Neural cell (in vitro differentiated cells): ENCODE measurements at regions not wholly inside any gene's neighbourhood (a gene's known extent, or its start where the extent isn't known, plus 50 kb on each side); places are given as distances from the start of the nearest gene placed in this dataset.

Source experiments
- H2AFZ ChIP-seq: fragments of 200-600, 300-800 bp; sonication (generic), shearing (Covaris generic); 2 replicates; pipeline ENCODE4 v1.6.0; 2014; ENCODE audit warnings: low read depth, mild to moderate bottlenecking, antibody characterized with exemption, low read length, moderate library complexity
- H3F3A ChIP-seq: fragments of 200-600 bp; shearing (Covaris generic); 2 replicates; pipeline ENCODE4 v1.6.1; 2016; ENCODE audit warnings: mild to moderate bottlenecking, moderate library complexity, mixed read lengths, antibody characterized with exemption, low read length; ENCODE audit not compliant: insufficient read depth, poor library complexity, severe bottlenecking
- H3K27ac ChIP-seq: fragments of 200-600, 300-800 bp; sonication (generic), shearing (Covaris generic); 2 replicates; pipeline ENCODE4 v1.5.1; 2014; ENCODE audit warnings: mild to moderate bottlenecking, low read length, moderate library complexity
- H3K27me3 ChIP-seq: fragments of 300-800, 200-600 bp; sonication (generic), shearing (Covaris generic); 2 replicates; pipeline ENCODE4 v1.6.0; 2014; ENCODE audit warnings: mild to moderate bottlenecking, low read depth, low read length, moderate library complexity; ENCODE audit not compliant: insufficient read depth
- H3K36me3 ChIP-seq: fragments of 300-800, 200-600 bp; sonication (generic), shearing (Covaris generic); 2 replicates; pipeline ENCODE4 v1.5.1; 2014; ENCODE audit warnings: mild to moderate bottlenecking, antibody characterized with exemption, low read length, moderate library complexity; ENCODE audit not compliant: insufficient read depth
- H3K4me2 ChIP-seq: fragments of 300-800, 200-600 bp; sonication (generic), shearing (Covaris generic); 2 replicates; pipeline ENCODE4 v1.6.0; 2014; ENCODE audit warnings: mild to moderate bottlenecking, low read length
- H3K4me3 ChIP-seq: fragments of 300-800, 200-600 bp; sonication (generic), shearing (Covaris generic); 2 replicates; pipeline ENCODE4 v1.5.1; 2014; ENCODE audit warnings: mild to moderate bottlenecking, low read length, moderate library complexity
- H3K79me2 ChIP-seq: fragments of 200-600 bp; shearing (Covaris generic); replicated peaks from 2 replicates; pipeline ENCODE4 v1.6.0; 2014; ENCODE audit warnings: mild to moderate bottlenecking, low read length, moderate library complexity; ENCODE audit not compliant: insufficient read depth
- H3K9ac ChIP-seq: fragments of 300-800, 200-600 bp; sonication (generic), shearing (Covaris generic); 2 replicates; pipeline ENCODE4 v1.6.1; 2016; ENCODE audit warnings: mild to moderate bottlenecking, low read length, mixed read lengths
- H3K9me2 ChIP-seq: fragments of 200-600 bp; shearing (Covaris generic); 2 replicates; pipeline ENCODE4 v1.6.1; 2016; ENCODE audit warnings: mild to moderate bottlenecking, low read length, mixed read lengths; ENCODE audit not compliant: insufficient read depth
- H3K9me3 ChIP-seq: fragments of 200-600, 300-800 bp; sonication (generic), shearing (Covaris generic); 2 replicates; pipeline ENCODE4 v1.6.1; 2016; ENCODE audit warnings: mild to moderate bottlenecking, mixed run types, low read length, moderate library complexity, mixed read lengths
- H4K20me1 ChIP-seq: fragments of 200-600 bp; shearing (Covaris generic); 2 replicates; pipeline ENCODE4 v1.6.1; 2016; ENCODE audit warnings: mild to moderate bottlenecking, mixed run types; ENCODE audit not compliant: insufficient read depth
- CTCF ChIP-seq: fragments of 450-650 bp; IDR thresholded peaks from 2 replicates; pipeline ENCODE4 v1.5.1; 2014; ENCODE audit warnings: antibody characterized with exemption, mild to moderate bottlenecking, moderate library complexity; ENCODE audit not compliant: poor library complexity, severe bottlenecking
- EP300 ChIP-seq: fragments of 450-650 bp; conservative IDR thresholded peaks from 2 replicates; pipeline ENCODE4 v1.6.1; 2014; ENCODE audit warnings: antibody characterized with exemption, mild to moderate bottlenecking, moderate library complexity; ENCODE audit not compliant: poor library complexity, severe bottlenecking
- EZH2 ChIP-seq: fragments of 200-600, 300-800 bp; shearing (Covaris generic), sonication (generic); IDR thresholded peaks from 2 replicates; pipeline ENCODE4 v1.6.1; 2014; ENCODE audit warnings: antibody characterized with exemption, low read length, borderline replicate concordance, mild to moderate bottlenecking; ENCODE audit not compliant: insufficient read depth, poor library complexity, severe bottlenecking
- MXI1 ChIP-seq: fragments of 450-650 bp; conservative IDR thresholded peaks from 2 replicates; pipeline ENCODE4 v1.6.1; 2014; ENCODE audit warnings: antibody characterized with exemption, mild to moderate bottlenecking; ENCODE audit not compliant: poor library complexity, severe bottlenecking
- POLR2AphosphoS5 ChIP-seq: IDR thresholded peaks from 2 replicates; pipeline ENCODE4 v1.6.1; 2012
- RAD21 ChIP-seq: fragments of 450-650 bp; conservative IDR thresholded peaks from 2 replicates; pipeline ENCODE4 v1.6.1; 2014; ENCODE audit warnings: antibody characterized with exemption, mild to moderate bottlenecking, moderate library complexity
- REST ChIP-seq: IDR thresholded peaks from 2 replicates; pipeline ENCODE4 v1.6.1; 2012; ENCODE audit warnings: borderline replicate concordance
- SMC3 ChIP-seq: fragments of 450-650 bp; conservative IDR thresholded peaks from 2 replicates; pipeline ENCODE4 v1.6.1; 2014; ENCODE audit warnings: antibody characterized with exemption, mild to moderate bottlenecking, moderate library complexity; ENCODE audit not compliant: poor library complexity
- TAF1 ChIP-seq: IDR thresholded peaks from 2 replicates; pipeline ENCODE4 v1.6.1; 2012; ENCODE audit warnings: low read depth

DNA sequence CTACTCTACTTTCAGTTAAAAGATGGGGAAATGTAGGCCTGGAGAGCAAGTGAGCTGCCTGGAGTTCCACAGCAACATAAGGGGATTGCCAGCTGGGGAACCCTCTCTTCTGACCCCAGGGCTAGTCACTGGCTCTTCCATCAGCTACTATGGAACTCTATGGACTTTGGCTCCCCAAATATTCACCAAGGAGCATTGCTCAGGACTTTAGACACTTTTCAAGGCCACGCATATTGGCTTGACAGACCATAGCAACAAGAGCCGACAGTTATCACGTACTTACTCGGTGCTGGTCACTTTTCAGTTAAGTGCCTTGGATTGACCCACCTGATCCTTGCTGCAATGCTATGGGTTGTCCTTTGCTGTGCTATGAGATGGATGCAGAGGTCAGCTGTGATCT, 360.7 kb upstream of the CHD6 start:
- Histone ChIP-seq H2AFZ (no peak overlapping the region), H3F3A (no peaks in the 10 kb centered on the region)

DNA sequence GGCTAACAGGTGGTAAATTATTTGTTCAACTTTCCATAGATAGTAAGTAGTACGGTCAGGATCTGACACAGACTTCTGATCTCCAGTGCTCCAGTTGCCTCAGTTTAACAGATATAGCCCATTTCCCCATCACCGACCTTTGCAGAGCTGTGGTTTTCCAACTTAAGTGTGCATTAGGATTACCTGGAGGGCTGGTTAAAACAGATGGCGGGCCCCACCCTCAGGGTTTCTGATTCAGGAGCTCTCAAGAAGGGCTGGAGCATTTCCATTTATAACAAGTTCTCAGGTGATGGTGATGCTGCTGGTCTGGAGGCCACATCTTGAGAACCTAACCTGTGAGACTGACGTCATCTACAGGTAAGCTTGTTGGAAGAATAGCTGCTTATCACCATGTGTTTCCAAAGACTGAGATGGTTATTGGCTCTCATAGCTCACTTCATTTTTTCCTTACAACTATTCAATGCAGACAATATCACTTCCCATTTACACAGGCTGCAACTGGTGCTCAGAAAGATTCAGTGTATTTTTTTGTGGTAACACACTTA, 360.1 kb upstream of the CHD6 start:
- no peak overlapping the region for H3K9ac ChIP-seq
- TF ChIP-seq MXI1 (no peak), EP300 (no peak), SMC3 (no peak), CTCF (no peak), EZH2 (no peak), RAD21 (no peak), POLR2AphosphoS5 (no peak), TAF1 (no peak)

More for the DNA sequence above, 360.7 kb upstream of the CHD6 start:
- Histone ChIP-seq H3K79me2 (no peaks in the 10 kb centered on the region), H4K20me1 (no peaks in the 10 kb centered on the region), H3K36me3 (no peaks in the 10 kb centered on the region), H3K9me3 (no peaks in the 10 kb centered on the region), H3K4me3 (no peak overlapping the region), H3K27ac (no peak overlapping the region), H3K27me3 (no peaks in the 10 kb centered on the region), H3K9me2 (no peaks in the 10 kb centered on the region), H3K9ac (no peak overlapping the region), H3K4me2 (no peak overlapping the region)
- TF ChIP-seq REST (no peak), MXI1 (no peak), TAF1 (no peak), POLR2AphosphoS5 (no peak), EZH2 (no peak), RAD21 (no peak), SMC3 (no peak), EP300 (no peak), CTCF (no peak)

More for the DNA sequence above, 360.1 kb upstream of the CHD6 start:
- Histone ChIP-seq H3K27ac (no peak overlapping the region), H3F3A (no peaks in the 10 kb centered on the region), H3K4me3 (no peak overlapping the region), H2AFZ (no peak overlapping the region), H3K27me3 (no peaks in the 10 kb centered on the region), H3K79me2 (no peaks in the 10 kb centered on the region), H3K4me2 (no peak overlapping the region), H3K9me3 (no peaks in the 10 kb centered on the region), H3K36me3 (no peaks in the 10 kb centered on the region), H3K9me2 (no peaks in the 10 kb centered on the region), H4K20me1 (no peaks in the 10 kb centered on the region)
